ENCODE measurements at regions not wholly inside any gene's neighbourhood (a gene's known extent, or its start where the extent isn't known, plus 50 kb on each side); places are given as distances from the start of the nearest gene placed in this dataset.

GRCh38 chr18:51645607-51646006, 448.1 kb upstream of the MEX3C start:
- TF ChIP-seq, protein P1, sequence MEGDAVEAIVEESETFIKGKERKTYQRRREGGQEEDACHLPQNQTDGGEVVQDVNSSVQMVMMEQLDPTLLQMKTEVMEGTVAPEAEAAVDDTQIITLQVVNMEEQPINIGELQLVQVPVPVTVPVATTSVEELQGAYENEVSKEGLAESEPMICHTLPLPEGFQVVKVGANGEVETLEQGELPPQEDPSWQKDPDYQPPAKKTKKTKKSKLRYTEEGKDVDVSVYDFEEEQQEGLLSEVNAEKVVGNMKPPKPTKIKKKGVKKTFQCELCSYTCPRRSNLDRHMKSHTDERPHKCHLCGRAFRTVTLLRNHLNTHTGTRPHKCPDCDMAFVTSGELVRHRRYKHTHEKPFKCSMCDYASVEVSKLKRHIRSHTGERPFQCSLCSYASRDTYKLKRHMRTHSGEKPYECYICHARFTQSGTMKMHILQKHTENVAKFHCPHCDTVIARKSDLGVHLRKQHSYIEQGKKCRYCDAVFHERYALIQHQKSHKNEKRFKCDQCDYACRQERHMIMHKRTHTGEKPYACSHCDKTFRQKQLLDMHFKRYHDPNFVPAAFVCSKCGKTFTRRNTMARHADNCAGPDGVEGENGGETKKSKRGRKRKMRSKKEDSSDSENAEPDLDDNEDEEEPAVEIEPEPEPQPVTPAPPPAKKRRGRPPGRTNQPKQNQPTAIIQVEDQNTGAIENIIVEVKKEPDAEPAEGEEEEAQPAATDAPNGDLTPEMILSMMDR (IDR thresholded peaks at IDR 0.05; ENCODE audit: low read depth, low read length, missing control alignments), result no peak
- H3K27ac ChIP-seq, result no peak overlapping the region
- in situ Hi-C loops (cut with HindIII; ENCODE audit: low pct_ligation_motif_present, low sequenced_read_pairs), result no loop called here
- no peaks in the 10 kb centered on the region for H3K27me3 ChIP-seq (replicated peaks)
- H3K4me3 ChIP-seq (ENCODE audit: low read depth, low read length), result no peak overlapping the region
- no peak for DNase-seq
- H3K36me3 ChIP-seq (replicated peaks), result no peaks in the 10 kb centered on the region

DNA sequence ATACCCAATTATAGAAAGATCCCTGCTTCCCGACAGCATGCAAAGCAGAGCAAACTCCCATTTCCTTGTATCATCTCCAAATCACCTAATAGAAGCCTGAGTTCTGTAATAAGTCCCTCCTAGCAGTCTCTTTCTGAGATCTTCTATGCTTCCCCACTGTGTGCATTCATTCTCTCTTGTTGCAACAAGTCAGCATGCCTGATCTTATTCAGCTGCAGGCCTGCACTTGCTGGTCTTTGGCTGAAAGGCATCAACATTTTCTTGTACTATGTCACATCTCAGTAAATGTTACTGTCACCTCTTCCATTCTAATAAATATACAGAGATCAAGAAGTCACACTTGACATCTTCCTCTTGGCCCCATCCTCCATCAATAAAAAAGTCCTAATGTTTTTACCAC, 449.9 kb upstream of the MEX3C start:
- in situ Hi-C loops (cut with HindIII; ENCODE audit: low pct_ligation_motif_present, low sequenced_read_pairs), result no loop called here
- Histone ChIP-seq H3K36me3 (replicated peaks) (no peaks in the 10 kb centered on the region), H3K27ac (no peak overlapping the region), H3K27me3 (replicated peaks) (no peaks in the 10 kb centered on the region), H3K4me3 (ENCODE audit: low read depth, low read length) (no peak overlapping the region)
- TF ChIP-seq, protein P1 (IDR thresholded peaks at IDR 0.05; ENCODE audit: low read depth, low read length, missing control alignments), result no peak
- DNase-seq, result no peak

DNA sequence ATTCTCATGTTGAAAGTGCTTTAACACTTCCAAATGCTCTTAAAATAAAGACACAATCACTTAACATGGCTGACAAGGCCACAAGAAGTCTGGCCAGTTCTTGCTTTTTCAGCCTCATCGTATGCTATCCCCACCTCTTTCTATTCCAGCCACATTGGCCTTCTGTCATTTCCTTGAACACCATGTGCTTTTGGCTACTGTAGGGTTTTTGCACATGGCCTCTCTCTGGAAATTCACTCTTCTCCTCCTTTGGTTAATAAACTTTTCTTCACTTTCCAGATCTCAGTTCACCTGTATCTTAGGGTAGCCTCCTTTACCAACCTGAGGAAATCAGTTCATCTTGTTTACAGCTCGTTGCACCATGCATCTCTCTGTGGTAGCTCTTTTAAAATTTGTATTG, 450.5 kb upstream of the MEX3C start:
- in situ Hi-C loops (cut with HindIII; ENCODE audit: low pct_ligation_motif_present, low sequenced_read_pairs), result no loop called here
- Histone ChIP-seq H3K4me3 (ENCODE audit: low read depth, low read length) (no peak overlapping the region), H3K27me3 (replicated peaks) (no peaks in the 10 kb centered on the region), H3K36me3 (replicated peaks) (no peaks in the 10 kb centered on the region), H3K27ac (no peak overlapping the region)
- no peak for DNase-seq
- TF ChIP-seq, protein P1 (IDR thresholded peaks at IDR 0.05; ENCODE audit: low read depth, low read length, missing control alignments), result no peak

DNA sequence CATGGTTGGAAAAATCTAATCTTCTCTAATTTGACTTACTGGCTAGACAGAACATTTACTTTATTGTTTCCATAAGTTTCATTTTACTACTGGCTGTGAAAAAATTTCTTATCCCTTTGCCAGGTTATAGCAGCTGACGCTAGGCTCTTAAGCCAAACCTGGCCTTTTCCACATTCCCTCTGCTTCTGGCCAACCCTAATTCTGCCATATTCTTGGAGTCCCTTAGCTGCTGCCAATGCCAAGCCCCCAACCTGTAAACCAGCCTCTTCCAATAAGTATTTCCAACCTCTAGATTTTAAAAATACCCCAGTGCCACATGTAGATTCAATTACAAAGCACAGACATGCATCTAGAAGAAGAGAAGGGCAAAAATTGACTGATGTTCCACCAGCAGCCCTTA, 452.3 kb upstream of the MEX3C start:
- TF ChIP-seq, protein P1 (IDR thresholded peaks at IDR 0.05; ENCODE audit: low read depth, low read length, missing control alignments), result no peak
- Histone ChIP-seq H3K27ac (no peak overlapping the region), H3K36me3 (replicated peaks) (no peaks in the 10 kb centered on the region), H3K4me3 (ENCODE audit: low read depth, low read length) (no peak overlapping the region), H3K27me3 (replicated peaks) (no peaks in the 10 kb centered on the region)
- in situ Hi-C loops (cut with HindIII; ENCODE audit: low pct_ligation_motif_present, low sequenced_read_pairs), result no loop called here
- DNase-seq, result no peak

DNA sequence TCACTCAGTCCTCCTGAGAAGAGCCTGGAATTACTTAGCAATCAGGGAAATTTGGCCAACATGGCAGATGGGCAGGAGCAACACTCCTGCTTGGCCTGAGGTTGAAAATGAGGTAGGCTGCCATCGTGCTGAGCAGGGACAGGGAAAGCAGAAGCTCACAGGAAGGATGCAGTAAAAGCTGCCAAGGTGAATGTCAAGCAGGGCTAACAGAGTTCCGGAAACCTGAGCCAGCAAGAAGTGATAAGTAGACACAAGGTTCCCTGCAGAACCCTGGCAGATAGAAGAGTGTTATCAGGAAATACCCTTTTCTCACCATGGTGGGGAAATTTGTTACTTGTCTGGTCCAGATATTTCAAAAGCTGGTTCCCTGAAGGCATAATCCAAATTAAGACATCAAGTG, 454.3 kb upstream of the MEX3C start:
- no peaks in the 10 kb centered on the region for H3K27me3 ChIP-seq (replicated peaks)
- H3K36me3 ChIP-seq (replicated peaks), result no peaks in the 10 kb centered on the region
- no peak for DNase-seq
- in situ Hi-C loops (cut with HindIII; ENCODE audit: low pct_ligation_motif_present, low sequenced_read_pairs), result no loop called here
- no peak overlapping the region for H3K27ac ChIP-seq
- TF ChIP-seq, protein P1 (IDR thresholded peaks at IDR 0.05; ENCODE audit: low read depth, low read length, missing control alignments), result no peak
- H3K4me3 ChIP-seq (ENCODE audit: low read depth, low read length), result no peak overlapping the region

GRCh38 chr18:51653507-51654213, 456.2 kb upstream of the MEX3C start:
- TF ChIP-seq, protein P1 (IDR thresholded peaks at IDR 0.05; ENCODE audit: low read depth, low read length, missing control alignments), result no peak
- no peak overlapping the region for H3K4me3 ChIP-seq (ENCODE audit: low read depth, low read length)
- in situ Hi-C loops (cut with HindIII; ENCODE audit: low pct_ligation_motif_present, low sequenced_read_pairs), result no loop called here
- H3K36me3 ChIP-seq (replicated peaks), result no peaks in the 10 kb centered on the region
- DNase-seq, result no peak
- H3K27me3 ChIP-seq (replicated peaks), result no peaks in the 10 kb centered on the region
- no peak overlapping the region for H3K27ac ChIP-seq

Measured in brain microvascular endothelial cell (primary cell).